Neural progenitor cell (in vitro differentiated cells): ENCODE measurements at regions not wholly inside any gene's neighbourhood (a gene's known extent, or its start where the extent isn't known, plus 50 kb on each side); places are given as distances from the start of the nearest gene placed in this dataset.

Source experiments
- EZH2phosphoT487 ChIP-seq: fragments of 200-600 bp; sonication (generic); IDR thresholded peaks from 2 replicates; pipeline ENCODE4 v1.6.1; 2017; ENCODE audit warnings: antibody characterized with exemption
- TF ChIP-seq, protein P1 (sequence below): fragments of 200-600 bp; sonication (generic); IDR thresholded peaks from 2 replicates; pipeline ENCODE4 v1.5.1; 2017; ENCODE audit warnings: antibody characterized with exemption, mild to moderate bottlenecking

DNA sequence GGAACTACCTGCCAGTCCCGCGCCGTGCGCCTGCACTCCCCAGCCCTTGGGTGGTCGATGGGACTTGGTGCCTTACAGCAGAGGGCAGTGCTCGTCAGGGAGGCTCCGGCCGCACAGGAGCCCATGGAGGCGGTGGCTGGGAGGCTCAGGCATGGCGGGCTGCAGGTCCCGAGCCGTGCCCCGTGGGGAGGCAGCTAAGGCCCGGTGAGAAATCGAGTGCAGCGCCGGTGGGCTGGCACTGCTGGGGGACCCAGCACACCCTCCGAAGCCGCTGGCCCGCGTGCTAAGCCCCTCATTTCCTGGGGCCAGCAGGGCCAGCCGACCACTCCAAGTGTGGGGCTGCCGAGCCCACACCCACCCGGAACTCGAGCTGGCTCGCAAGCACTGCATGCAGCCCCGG is 580.2 kb downstream of the ZIC1 start:
- TF ChIP-seq EZH2phosphoT487, result no peak
- TF ChIP-seq, protein P1, sequence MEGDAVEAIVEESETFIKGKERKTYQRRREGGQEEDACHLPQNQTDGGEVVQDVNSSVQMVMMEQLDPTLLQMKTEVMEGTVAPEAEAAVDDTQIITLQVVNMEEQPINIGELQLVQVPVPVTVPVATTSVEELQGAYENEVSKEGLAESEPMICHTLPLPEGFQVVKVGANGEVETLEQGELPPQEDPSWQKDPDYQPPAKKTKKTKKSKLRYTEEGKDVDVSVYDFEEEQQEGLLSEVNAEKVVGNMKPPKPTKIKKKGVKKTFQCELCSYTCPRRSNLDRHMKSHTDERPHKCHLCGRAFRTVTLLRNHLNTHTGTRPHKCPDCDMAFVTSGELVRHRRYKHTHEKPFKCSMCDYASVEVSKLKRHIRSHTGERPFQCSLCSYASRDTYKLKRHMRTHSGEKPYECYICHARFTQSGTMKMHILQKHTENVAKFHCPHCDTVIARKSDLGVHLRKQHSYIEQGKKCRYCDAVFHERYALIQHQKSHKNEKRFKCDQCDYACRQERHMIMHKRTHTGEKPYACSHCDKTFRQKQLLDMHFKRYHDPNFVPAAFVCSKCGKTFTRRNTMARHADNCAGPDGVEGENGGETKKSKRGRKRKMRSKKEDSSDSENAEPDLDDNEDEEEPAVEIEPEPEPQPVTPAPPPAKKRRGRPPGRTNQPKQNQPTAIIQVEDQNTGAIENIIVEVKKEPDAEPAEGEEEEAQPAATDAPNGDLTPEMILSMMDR, result no peak
